BLaER1 treated with 17β-estradiol and CSF1 and Interleukin-3, amounts not matched to agents 10 nM and 100 nM (cell line): ENCODE measurements at regions not wholly inside any gene's neighbourhood (a gene's known extent, or its start where the extent isn't known, plus 50 kb on each side); places are given as distances from the start of the nearest gene placed in this dataset.

Source experiments
- H3K27ac ChIP-seq, 11 experiments: shearing (Covaris generic); formaldehyde crosslinking; 2 replicates each; pipeline ENCODE4 v1.8.1; 2022
- H3K27me3 ChIP-seq, 11 experiments: shearing (Covaris generic); formaldehyde crosslinking; 2 replicates each; pipeline ENCODE4 v1.8.1; 2022
- H3K36me3 ChIP-seq, 11 experiments: shearing (Covaris generic); formaldehyde crosslinking; 2 replicates each; pipeline ENCODE4 v1.8.1; 2022
- H3K4me1 ChIP-seq, 10 experiments: shearing (Covaris generic); formaldehyde crosslinking; 2 replicates each; pipeline ENCODE4 v1.8.1; 2022
- H3K4me2 ChIP-seq, 11 experiments: shearing (Covaris generic); formaldehyde crosslinking; 2 replicates each; pipeline ENCODE4 v1.8.1; 2022
- H3K4me3 ChIP-seq, 10 experiments: shearing (Covaris generic); formaldehyde crosslinking; 2 replicates each; pipeline ENCODE4 v1.8.1; 2022
- H3K9ac ChIP-seq, 11 experiments: shearing (Covaris generic); formaldehyde crosslinking; 2 replicates each; pipeline ENCODE4 v1.8.1; 2022
- H3K9me3 ChIP-seq, 11 experiments: shearing (Covaris generic); formaldehyde crosslinking; replicated peaks in 1 of 11; 2 replicates each; pipeline ENCODE4 v1.8.1; 2022
- H4K20me1 ChIP-seq, 11 experiments: shearing (Covaris generic); formaldehyde crosslinking; 2 replicates each; pipeline ENCODE4 v1.8.1; 2022
- Cebpa-rat ChIP-seq, 11 experiments: shearing (Covaris generic); IDR thresholded peaks; 2 replicates each; pipeline ENCODE4 v1.8.1; 2022

DNA sequence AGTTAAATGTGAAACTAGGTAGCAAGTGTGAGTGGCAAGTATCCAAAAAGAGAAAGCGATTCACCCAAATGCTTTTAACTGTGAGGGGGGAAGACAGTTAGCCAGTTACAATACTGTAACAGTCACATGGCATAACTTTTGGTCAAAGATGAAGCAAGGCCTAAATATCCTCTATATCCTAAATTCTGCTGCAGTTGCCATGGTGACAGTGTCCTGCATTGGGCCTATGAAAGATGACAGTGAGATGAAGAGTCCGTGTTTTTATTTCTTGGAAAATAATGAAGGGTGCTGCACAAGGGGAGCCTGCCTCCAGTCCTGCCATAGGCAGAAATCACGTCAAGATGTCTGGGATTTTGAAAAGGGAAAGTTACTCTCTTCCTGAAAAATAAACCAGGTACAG is 534.6 kb downstream of the NTRK2 start:
- Histone ChIP-seq H3K27me3 (no peaks in the 10 kb centered on the region), H4K20me1 (no peaks in the 10 kb centered on the region), H3K27ac (no peak overlapping the region), H3K4me1 (no peaks in the 10 kb centered on the region), H3K4me2 (no peak overlapping the region), H3K9me3 (peaks cover 12 to 32% (median 18%) of the 10 kb centered on the region in 11 experiments), H3K36me3 (no peaks in the 10 kb centered on the region), H3K9ac (no peak overlapping the region), H3K4me3 (no peak overlapping the region)
- TF ChIP-seq Cebpa-rat (IDR thresholded peaks at IDR 0.05) = no peak

DNA sequence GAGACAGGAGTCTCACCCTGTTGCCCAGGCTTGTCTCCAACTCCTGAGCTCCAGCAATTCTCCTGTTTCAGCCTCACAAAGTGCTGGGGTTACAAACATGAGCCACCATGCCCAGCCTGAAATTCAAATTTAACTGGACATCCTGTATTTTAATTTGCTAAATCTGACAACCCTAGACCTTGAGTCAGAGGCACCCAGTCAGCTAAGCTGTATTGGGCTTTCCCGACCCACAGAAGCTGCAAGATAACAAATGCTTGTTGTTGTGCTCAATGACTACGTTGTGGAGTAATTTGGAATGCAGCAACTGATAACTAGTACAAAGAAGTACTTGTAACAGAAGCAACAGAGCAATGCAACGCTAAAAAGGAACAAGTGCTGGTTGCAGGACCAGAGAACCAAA is 533.1 kb downstream of the NTRK2 start:
- Histone ChIP-seq H3K27ac (no peak overlapping the region), H3K4me3 (no peak overlapping the region), H3K4me1 (no peaks in the 10 kb centered on the region), H3K9me3 (peaks cover 7 to 23% (median 10%) of the 10 kb centered on the region in 11 experiments), H3K36me3 (no peaks in the 10 kb centered on the region), H3K9ac (no peak overlapping the region), H3K4me2 (no peak overlapping the region), H4K20me1 (no peaks in the 10 kb centered on the region), H3K27me3 (no peaks in the 10 kb centered on the region)
- TF ChIP-seq Cebpa-rat (IDR thresholded peaks at IDR 0.05) = no peak

DNA sequence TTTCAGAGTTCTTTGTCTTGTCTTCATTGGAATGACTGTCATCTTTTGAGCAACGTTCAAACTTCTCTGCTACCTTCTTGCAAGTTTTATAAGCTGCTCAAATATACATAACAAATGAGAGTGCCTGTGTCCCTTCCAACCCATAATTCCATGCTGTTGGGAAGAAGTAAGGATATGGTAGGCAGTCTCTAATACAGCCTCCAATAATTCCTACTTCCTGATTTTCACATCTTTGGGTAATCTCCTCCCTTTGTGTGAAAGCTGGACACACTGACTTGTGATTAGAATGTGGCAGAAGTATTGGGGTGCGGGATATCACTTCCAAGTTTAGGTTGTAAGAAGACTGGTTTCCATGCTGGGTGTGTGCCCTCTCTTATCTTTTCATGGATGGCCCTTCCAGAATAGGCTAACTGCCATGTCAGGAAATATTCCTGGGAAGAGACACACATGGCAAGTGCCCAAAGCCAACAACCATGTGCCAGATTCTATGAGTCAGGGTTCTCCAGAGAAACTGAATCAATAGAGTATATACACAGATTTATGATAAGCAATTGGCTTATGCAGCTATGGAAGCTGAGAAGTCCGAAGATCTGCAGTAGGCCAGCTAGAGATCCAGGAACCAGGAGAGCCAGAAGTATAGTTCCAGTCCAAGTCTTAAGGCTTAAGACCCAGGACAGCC is 531.3 kb downstream of the NTRK2 start:
- Histone ChIP-seq H3K36me3 (no peaks in the 10 kb centered on the region), H3K27me3 (no peaks in the 10 kb centered on the region), H3K9ac (no peak overlapping the region), H3K9me3 (peaks cover 0 to 6% (median 0%) of the 10 kb centered on the region in 11 experiments; a peak in 2 of 22 replicates), H3K4me1 (no peaks in the 10 kb centered on the region), H4K20me1 (no peaks in the 10 kb centered on the region), H3K27ac (no peak overlapping the region), H3K4me2 (no peak overlapping the region), H3K4me3 (no peak overlapping the region)
- no peak for TF ChIP-seq Cebpa-rat (IDR thresholded peaks at IDR 0.05)

DNA sequence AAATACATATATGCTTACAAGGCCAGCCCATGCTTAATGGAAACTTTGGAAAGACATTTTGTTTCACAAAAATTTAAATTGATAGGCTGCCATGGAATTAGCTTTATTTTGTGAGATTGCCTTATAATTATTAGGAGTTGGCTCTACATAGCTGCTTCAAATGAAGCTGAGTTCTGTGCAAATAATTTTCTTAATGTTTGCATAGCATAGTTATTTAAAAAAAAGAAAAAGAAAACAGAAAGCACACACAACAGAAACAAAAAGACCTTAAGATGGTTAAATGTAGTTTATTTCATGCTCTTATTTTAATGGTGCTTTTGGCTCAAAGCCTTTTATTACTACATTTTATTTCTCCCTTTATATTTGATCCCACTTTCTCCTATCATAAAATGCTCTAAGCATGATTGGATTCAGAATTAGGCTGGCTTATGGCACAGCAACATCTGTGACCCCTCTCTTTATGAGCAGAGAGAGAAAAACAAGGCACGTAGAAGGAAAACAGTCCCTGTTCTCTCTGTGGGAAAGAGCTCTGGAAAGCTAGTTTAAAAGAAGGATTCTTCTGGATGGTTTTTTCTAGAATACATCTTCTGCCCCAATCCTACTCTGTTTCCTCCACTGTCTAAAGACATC is 530.5 kb downstream of the NTRK2 start:
- Histone ChIP-seq H3K9ac (no peak overlapping the region), H3K4me2 (no peak overlapping the region), H3K27me3 (no peaks in the 10 kb centered on the region), H3K4me3 (no peak overlapping the region), H3K4me1 (no peaks in the 10 kb centered on the region), H3K9me3 (no peaks in the 10 kb centered on the region), H4K20me1 (no peaks in the 10 kb centered on the region), H3K36me3 (no peaks in the 10 kb centered on the region), H3K27ac (no peak overlapping the region)
- no peak for TF ChIP-seq Cebpa-rat (IDR thresholded peaks at IDR 0.05)

DNA sequence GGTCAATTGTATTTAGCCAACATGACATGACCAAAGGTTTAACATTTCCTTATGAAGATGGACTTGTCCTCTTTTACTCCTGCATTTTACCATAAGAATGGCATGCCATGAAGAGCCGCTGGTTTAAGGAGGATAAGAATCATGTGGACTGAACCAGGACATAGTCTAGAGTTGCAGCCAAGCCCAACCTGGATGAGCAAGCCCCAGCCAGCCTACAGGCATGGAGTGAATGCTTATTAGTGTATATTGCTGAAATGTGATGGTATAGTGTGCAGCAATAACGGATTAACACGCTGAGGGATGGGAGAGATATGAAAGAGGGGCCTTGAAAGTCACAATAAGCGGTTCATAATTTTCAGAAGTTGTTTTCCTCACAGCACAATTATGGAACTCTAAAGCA is 523.2 kb downstream of the NTRK2 start:
- H3K36me3 ChIP-seq = no peaks in the 10 kb centered on the region
- no peaks in the 10 kb centered on the region for H3K9me3 ChIP-seq
- H3K4me1 ChIP-seq = no peaks in the 10 kb centered on the region
- no peak overlapping the region for H3K4me3 ChIP-seq
- no peak for TF ChIP-seq Cebpa-rat (IDR thresholded peaks at IDR 0.05)
- no peaks in the 10 kb centered on the region for H4K20me1 ChIP-seq
- H3K27me3 ChIP-seq = no peaks in the 10 kb centered on the region
- no peak overlapping the region for H3K27ac ChIP-seq
- H3K4me2 ChIP-seq = no peak overlapping the region
- no peak overlapping the region for H3K9ac ChIP-seq

DNA sequence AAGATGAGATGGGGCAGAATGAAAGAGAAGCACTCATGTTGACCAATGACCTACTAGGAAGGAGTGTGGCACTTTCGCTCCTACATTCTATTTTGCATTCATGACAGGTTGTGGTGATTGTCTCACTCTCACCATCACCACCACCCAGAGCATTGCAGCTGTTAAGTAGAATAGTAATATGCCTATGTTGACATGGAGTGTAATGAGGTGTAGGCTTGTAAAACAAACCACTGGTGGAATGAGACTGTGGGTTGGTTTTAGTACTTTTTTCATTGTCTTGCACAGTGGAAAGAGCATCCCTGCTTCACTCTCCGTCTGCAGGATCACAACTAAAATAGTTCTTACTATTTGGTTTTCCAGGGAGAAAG is 516.7 kb downstream of the NTRK2 start:
- no peaks in the 10 kb centered on the region for H3K27me3 ChIP-seq
- no peak overlapping the region for H3K4me3 ChIP-seq
- peaks cover 0 to 8% (median 3%) of the 10 kb centered on the region in 10 experiments; a peak in 6 of 20 replicates for H3K4me1 ChIP-seq
- no peaks in the 10 kb centered on the region for H4K20me1 ChIP-seq
- no peak for TF ChIP-seq Cebpa-rat (IDR thresholded peaks at IDR 0.05)
- no peak overlapping the region for H3K4me2 ChIP-seq
- H3K9ac ChIP-seq = no peak overlapping the region
- no peaks in the 10 kb centered on the region for H3K9me3 ChIP-seq
- no peak overlapping the region for H3K27ac ChIP-seq
- H3K36me3 ChIP-seq = no peaks in the 10 kb centered on the region

DNA sequence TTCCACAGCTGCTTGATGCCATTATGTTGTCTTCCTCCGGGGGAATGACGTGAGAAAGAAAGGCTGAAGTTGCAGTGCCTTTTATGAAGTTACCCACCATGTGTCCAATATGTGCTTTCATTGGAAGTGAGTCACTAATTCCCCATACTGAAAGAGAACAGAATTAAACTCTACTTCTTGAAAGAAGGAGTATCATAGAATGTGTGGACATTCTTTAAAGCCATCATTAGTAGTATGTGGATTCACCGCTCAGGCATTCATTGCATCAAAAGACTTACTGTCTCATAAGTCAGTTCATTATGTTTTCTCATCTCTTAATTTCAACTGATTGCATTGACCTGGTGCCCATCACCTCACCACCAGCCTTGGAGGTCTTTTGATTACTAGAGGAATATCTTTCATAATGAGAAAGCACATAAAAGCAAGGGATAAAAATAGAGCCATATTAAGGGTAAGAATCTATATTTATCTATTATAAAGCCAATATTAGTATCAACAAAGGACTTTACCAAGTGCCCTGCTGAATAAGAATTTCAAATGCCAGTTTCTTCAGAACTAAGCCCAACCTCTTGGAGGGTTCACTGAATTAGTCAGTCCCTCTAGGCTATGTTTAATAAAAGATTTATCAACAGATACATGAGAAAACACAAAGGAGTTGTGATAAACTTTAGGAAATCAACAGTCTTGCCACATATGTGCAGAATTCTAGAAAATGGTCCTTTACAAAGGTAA is 516.1 kb downstream of the NTRK2 start:
- no peaks in the 10 kb centered on the region for H3K9me3 ChIP-seq
- no peak for TF ChIP-seq Cebpa-rat (IDR thresholded peaks at IDR 0.05)
- no peaks in the 10 kb centered on the region for H3K36me3 ChIP-seq
- H3K4me3 ChIP-seq = no peak overlapping the region
- no peak overlapping the region for H3K9ac ChIP-seq
- H4K20me1 ChIP-seq = no peaks in the 10 kb centered on the region
- H3K27me3 ChIP-seq = no peaks in the 10 kb centered on the region
- no peak overlapping the region for H3K27ac ChIP-seq
- H3K4me1 ChIP-seq = peaks cover 0 to 8% (median 3%) of the 10 kb centered on the region in 10 experiments; a peak in 6 of 20 replicates
- no peak overlapping the region for H3K4me2 ChIP-seq

GRCh38 chr9:85182383-85182782 is 512.9 kb downstream of the NTRK2 start:
- Histone ChIP-seq H3K4me2 (peak overlapping the region in 6 of 11 experiments; percentile 13 to 49 (median 20); a peak in 5 of 22 replicates), H3K4me3 (no peak overlapping the region), H3K9ac (no peak overlapping the region), H3K27me3 (no peaks in the 10 kb centered on the region), H3K9me3 (no peaks in the 10 kb centered on the region), H3K27ac (no peak overlapping the region), H4K20me1 (no peaks in the 10 kb centered on the region), H3K4me1 (peaks cover 0 to 8% (median 3%) of the 10 kb centered on the region in 10 experiments; a peak in 6 of 20 replicates), H3K36me3 (no peaks in the 10 kb centered on the region)
- TF ChIP-seq Cebpa-rat (IDR thresholded peaks at IDR 0.05) = no peak

DNA sequence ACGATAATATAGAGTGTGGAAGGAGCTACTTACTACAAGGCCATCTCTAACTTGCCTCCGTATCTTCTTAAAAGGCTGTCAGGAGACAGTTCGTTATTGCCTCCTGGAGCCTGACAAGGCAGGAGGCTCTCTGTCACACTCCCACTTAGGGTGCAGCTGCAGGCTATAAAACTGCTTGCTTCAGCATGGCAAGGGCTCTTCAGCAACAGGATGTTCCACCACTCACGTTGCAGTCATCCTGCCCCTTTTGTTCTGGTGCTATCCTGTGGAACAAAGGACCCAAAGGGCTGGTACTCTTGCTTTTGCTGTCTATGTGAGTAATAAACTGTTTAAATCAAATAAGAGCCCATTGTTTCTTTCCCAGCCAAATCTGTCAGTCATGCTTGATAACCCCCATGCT is 508.9 kb downstream of the NTRK2 start:
- TF ChIP-seq Cebpa-rat (IDR thresholded peaks at IDR 0.05) = no peak
- H4K20me1 ChIP-seq = no peaks in the 10 kb centered on the region
- no peak overlapping the region for H3K4me2 ChIP-seq
- H3K36me3 ChIP-seq = no peaks in the 10 kb centered on the region
- no peaks in the 10 kb centered on the region for H3K9me3 ChIP-seq
- H3K27me3 ChIP-seq = no peaks in the 10 kb centered on the region
- H3K9ac ChIP-seq = no peak overlapping the region
- H3K27ac ChIP-seq = no peak overlapping the region
- no peak overlapping the region for H3K4me3 ChIP-seq
- peaks cover 0 to 8% (median 3%) of the 10 kb centered on the region in 10 experiments; a peak in 6 of 20 replicates for H3K4me1 ChIP-seq
